ENCODE measurements at regions not wholly inside any gene's neighbourhood (a gene's known extent, or its start where the extent isn't known, plus 50 kb on each side); places are given as distances from the start of the nearest gene placed in this dataset.

- TF ChIP-seq POLR2AphosphoS5 (IDR thresholded peaks at IDR 0.05; ENCODE audit: low read depth, low read length) = no peak
- no peak for TF ChIP-seq POLR2A (IDR thresholded peaks at IDR 0.05; ENCODE audit: low read depth, low read length)
- no peak for TF ChIP-seq SPI1 (IDR thresholded peaks at IDR 0.05; ENCODE audit: low read depth, low read length)
- no peak for TF ChIP-seq TAF1 (IDR thresholded peaks at IDR 0.05; ENCODE audit: low read depth, low read length)
These were observed 80.2 kb upstream of the ITGA4 start for GRCh38 chr2:181376999-181377398.
